Right cardiac atrium (tissue), 5 donors: ENCODE measurements at regions not wholly inside any gene's neighbourhood (a gene's known extent, or its start where the extent isn't known, plus 50 kb on each side); places are given as distances from the start of the nearest gene placed in this dataset.
"Not testable (repeated sequence)": the region's sequence is repeated elsewhere in the genome, so short reads cannot be mapped to it uniquely, and the experiment has no call there.

Source experiments
- ATAC-seq, 2 donors: fragments of 200-7000 bp; cut with Tn5 transposase; one replicate each; pipeline versions ENCODE4 v1.8.0 to v1.9.1; 2020; ENCODE audit warnings: moderate library complexity in 2 of 2, mild to moderate bottlenecking in 1 of 2
- DNase-seq, 3 donors: peaks; one replicate each; pipeline ENCODE4 v3.0.0-alpha.2; 2020
- H3K27ac ChIP-seq: one replicate; pipeline ENCODE4 v1.5.1; 2013; ENCODE audit warnings: mild to moderate bottlenecking, low read length, control low read depth, moderate library complexity
- H3K27me3 ChIP-seq: one replicate; pipeline ENCODE4 v1.6.1; 2013; ENCODE audit not compliant: control insufficient read depth, insufficient read depth
- H3K4me1 ChIP-seq: one replicate; pipeline ENCODE4 v1.6.1; 2013; ENCODE audit warnings: low read length; ENCODE audit not compliant: control insufficient read depth, insufficient read depth
- H3K4me3 ChIP-seq: one replicate; pipeline ENCODE4 v1.5.1; 2013; ENCODE audit warnings: low read length, control low read depth
- H3K9me3 ChIP-seq: one replicate; pipeline ENCODE4 v1.6.1; 2013; ENCODE audit warnings: low read length; ENCODE audit not compliant: control insufficient read depth
- WGBS: extraction: QIAGEN DNeasy Blood & Tissue Kit; methylation state at CpG from one replicate; pipeline ENCODE4 v1.1.7; 2013; 5-methylcytosine and 5-hydroxymethylcytosine counted together
- intact Hi-C, 4 donors: fragments of 100-400 bp; cut with DNase I; formaldehyde crosslinking; loops; one replicate each; pipeline versions ENCODE4 v1.11.0 to v1.14.0; 2022 to 2023
- donor health status: healthy with polysubstance abuse.
- donor health status: DM: no; HTN: yes; CAD: no.
- donor health status: DM: no; HTN: no; CAD: no.
- donor health status: DM: no; HTN: yes; CAD: no; lungs with severe emphysema.
- donor health status: DM: yes; HTN: yes; CAD: no.

GRCh38 chr6:16820262-16820661, 59.0 kb upstream of the ATXN1 start:
- ATAC-seq, H3K27me3 ChIP-seq, H3K4me3 ChIP-seq, DNase-seq, H3K4me1 ChIP-seq, H3K9me3 ChIP-seq, intact Hi-C loops, H3K27ac ChIP-seq: not testable (repeated sequence)
- 95% methylated on average over 3 of the region's 3 CpGs for WGBS

- H3K9me3 ChIP-seq = no peaks in the 10 kb centered on the region
- no peaks in the 10 kb centered on the region for H3K4me1 ChIP-seq
- H3K27me3 ChIP-seq = no peaks in the 10 kb centered on the region
- 71% methylated on average over 3 of the region's 3 CpGs for WGBS
- intact Hi-C loops = no loop called here
- no peak for DNase-seq
- no peak overlapping the region for H3K27ac ChIP-seq
- ATAC-seq = no peak
- no peak overlapping the region for H3K4me3 ChIP-seq
Measured at GRCh38 chr6:16819752-16820151, 58.5 kb upstream of the ATXN1 start.

- 86% methylated on average over 5 of the region's 5 CpGs for WGBS
- H3K27ac ChIP-seq = no peak overlapping the region
- H3K9me3 ChIP-seq = no peaks in the 10 kb centered on the region
- DNase-seq = no peak
- intact Hi-C loops = no loop called here
- no peak for ATAC-seq
- no peaks in the 10 kb centered on the region for H3K4me1 ChIP-seq
- no peak overlapping the region for H3K4me3 ChIP-seq
- H3K27me3 ChIP-seq = no peaks in the 10 kb centered on the region
Measured at GRCh38 chr6:16818992-16819626, 57.8 kb upstream of the ATXN1 start.

GRCh38 chr6:16817594-16817993, 56.3 kb upstream of the ATXN1 start:
- Histone ChIP-seq H3K4me3 (no peak overlapping the region), H3K4me1 (no peaks in the 10 kb centered on the region), H3K9me3 (no peaks in the 10 kb centered on the region), H3K27me3 (no peaks in the 10 kb centered on the region), H3K27ac (no peak overlapping the region)
- no peak for ATAC-seq
- 84% methylated on average over 3 of the region's 3 CpGs for WGBS
- DNase-seq = no peak
- intact Hi-C loops = no loop called here

- ATAC-seq = no peak
Measured at GRCh38 chr6:16816891-16817290, 55.6 kb upstream of the ATXN1 start.

GRCh38 chr6:16812993-16813392, 51.7 kb upstream of the ATXN1 start:
- no peak for DNase-seq
- no peak for ATAC-seq
- Histone ChIP-seq H3K27ac (no peak overlapping the region), H3K4me1 (no peaks in the 10 kb centered on the region), H3K9me3 (no peaks in the 10 kb centered on the region), H3K4me3 (no peak overlapping the region), H3K27me3 (no peaks in the 10 kb centered on the region)
- 91% methylated on average over 2 of the region's 2 CpGs for WGBS
- intact Hi-C loops = no loop called here

More at GRCh38 chr6:16816891-16817290, 55.6 kb upstream of the ATXN1 start:
- 67% methylated on average over 3 of the region's 3 CpGs for WGBS
- Histone ChIP-seq H3K27me3 (no peaks in the 10 kb centered on the region), H3K9me3 (no peaks in the 10 kb centered on the region), H3K27ac (no peak overlapping the region), H3K4me3 (no peak overlapping the region), H3K4me1 (no peaks in the 10 kb centered on the region)
- intact Hi-C loops = no loop called here
- no peak for DNase-seq

- intact Hi-C loops = no loop called here
- WGBS = 75% methylated on average over 2 of the region's 2 CpGs
- H3K4me3 ChIP-seq = no peak overlapping the region
- H3K9me3 ChIP-seq = no peaks in the 10 kb centered on the region
- no peaks in the 10 kb centered on the region for H3K27me3 ChIP-seq
- DNase-seq (no peak), ATAC-seq (no peak)
- H3K27ac ChIP-seq = no peak overlapping the region
- no peaks in the 10 kb centered on the region for H3K4me1 ChIP-seq
Measured at GRCh38 chr6:16811277-16811979, 50.2 kb upstream of the ATXN1 start.
